Lower lobe of right lung (tissue), 2 donors: ENCODE measurements at regions not wholly inside any gene's neighbourhood (a gene's known extent, or its start where the extent isn't known, plus 50 kb on each side); places are given as distances from the start of the nearest gene placed in this dataset.

Experiments
- ATAC-seq, 2 donors: fragments of 200-7000 bp; cut with Tn5 transposase; one replicate each; pipeline ENCODE4 v1.9.1; 2020 to 2022; ENCODE audit warnings: mild to moderate bottlenecking in 2 of 2, moderate library complexity in 2 of 2
- DNase-seq: peaks from one replicate; pipeline ENCODE4 v3.0.0-alpha.2; 2020
- H3K27ac ChIP-seq: fragments of 200-600 bp; one replicate; pipeline ENCODE4 v1.8.0; 2022
- H3K27me3 ChIP-seq: fragments of 200-600 bp; one replicate; pipeline ENCODE4 v1.8.0; 2022; ENCODE audit warnings: low read depth
- H3K36me3 ChIP-seq: fragments of 200-600 bp; one replicate; pipeline ENCODE4 v1.8.0; 2022; ENCODE audit warnings: mild to moderate bottlenecking
- H3K4me1 ChIP-seq: fragments of 200-600 bp; one replicate; pipeline ENCODE4 v1.8.0; 2022
- H3K4me3 ChIP-seq: fragments of 200-600 bp; one replicate; pipeline ENCODE4 v1.8.0; 2022; ENCODE audit warnings: mild to moderate bottlenecking
- H3K9me3 ChIP-seq: fragments of 200-600 bp; one replicate; pipeline ENCODE4 v1.8.0; 2022
- CTCF ChIP-seq: fragments of 200-600 bp; IDR thresholded peaks from one replicate; pipeline ENCODE4 v1.8.0; 2022; ENCODE audit warnings: antibody characterized with exemption, mild to moderate bottlenecking
- intact Hi-C: fragments of 100-400 bp; cut with DNase I; formaldehyde crosslinking; loops from one replicate; pipeline ENCODE4 v1.11.0; 2022
- donor health status: DM: no; HTN: yes; CAD: no; lungs with severe emphysema.

- Histone ChIP-seq H3K4me1 (no peaks in the 10 kb centered on the region), H3K27me3 (no peaks in the 10 kb centered on the region), H3K36me3 (no peaks in the 10 kb centered on the region), H3K27ac (no peak overlapping the region), H3K9me3 (no peaks in the 10 kb centered on the region), H3K4me3 (no peak overlapping the region)
- DNase-seq (no peak), ATAC-seq (no peak)
- TF ChIP-seq CTCF = no peak
- intact Hi-C loops = no loop called here
These were observed 482.2 kb downstream of the PTPRC start for GRCh38 chr1:199121047-199121446.

- ATAC-seq = no peak
- intact Hi-C loops = no loop called here
These were observed 483.2 kb downstream of the PTPRC start for GRCh38 chr1:199122085-199122484.

GRCh38 chr1:199122532-199123311, 483.9 kb downstream of the PTPRC start:
- H3K4me1 ChIP-seq = no peaks in the 10 kb centered on the region
- no peak overlapping the region for H3K4me3 ChIP-seq
- H3K9me3 ChIP-seq = no peaks in the 10 kb centered on the region
- DNase-seq (no peak), ATAC-seq (no peak)
- intact Hi-C loops = no loop called here
- H3K36me3 ChIP-seq = no peaks in the 10 kb centered on the region
- no peaks in the 10 kb centered on the region for H3K27me3 ChIP-seq
- TF ChIP-seq CTCF = no peak
- H3K27ac ChIP-seq = no peak overlapping the region

More at GRCh38 chr1:199122085-199122484, 483.2 kb downstream of the PTPRC start:
- H3K36me3 ChIP-seq = no peaks in the 10 kb centered on the region
- H3K4me1 ChIP-seq = no peaks in the 10 kb centered on the region
- no peaks in the 10 kb centered on the region for H3K27me3 ChIP-seq
- no peak for TF ChIP-seq CTCF
- H3K9me3 ChIP-seq = no peaks in the 10 kb centered on the region
- no peak for DNase-seq
- H3K27ac ChIP-seq = no peak overlapping the region
- no peak overlapping the region for H3K4me3 ChIP-seq

- intact Hi-C loops = no loop called here
- no peak for TF ChIP-seq CTCF
- DNase-seq (no peak), ATAC-seq (no peak)
- H3K4me1 ChIP-seq = no peaks in the 10 kb centered on the region
- no peak overlapping the region for H3K27ac ChIP-seq
- no peak overlapping the region for H3K4me3 ChIP-seq
- H3K36me3 ChIP-seq = no peaks in the 10 kb centered on the region
- no peaks in the 10 kb centered on the region for H3K9me3 ChIP-seq
- no peaks in the 10 kb centered on the region for H3K27me3 ChIP-seq
These were observed 484.8 kb downstream of the PTPRC start for GRCh38 chr1:199123615-199124014.

GRCh38 chr1:199124351-199124750, 485.5 kb downstream of the PTPRC start:
- H3K4me3 ChIP-seq = no peak overlapping the region
- no peaks in the 10 kb centered on the region for H3K9me3 ChIP-seq
- DNase-seq = no peak
- no peak overlapping the region for H3K27ac ChIP-seq
- no peak for ATAC-seq
- intact Hi-C loops = no loop called here
- no peaks in the 10 kb centered on the region for H3K27me3 ChIP-seq
- no peaks in the 10 kb centered on the region for H3K4me1 ChIP-seq
- H3K36me3 ChIP-seq = no peaks in the 10 kb centered on the region
- no peak for TF ChIP-seq CTCF
